Ecto neural progenitor cell (in vitro differentiated cells): ENCODE measurements at regions not wholly inside any gene's neighbourhood (a gene's known extent, or its start where the extent isn't known, plus 50 kb on each side); places are given as distances from the start of the nearest gene placed in this dataset.

Experiments
- DNase-seq: peaks from one replicate; pipeline ENCODE4 v3.0.0-alpha.2; 2018; ENCODE audit warnings: low spot score

DNA sequence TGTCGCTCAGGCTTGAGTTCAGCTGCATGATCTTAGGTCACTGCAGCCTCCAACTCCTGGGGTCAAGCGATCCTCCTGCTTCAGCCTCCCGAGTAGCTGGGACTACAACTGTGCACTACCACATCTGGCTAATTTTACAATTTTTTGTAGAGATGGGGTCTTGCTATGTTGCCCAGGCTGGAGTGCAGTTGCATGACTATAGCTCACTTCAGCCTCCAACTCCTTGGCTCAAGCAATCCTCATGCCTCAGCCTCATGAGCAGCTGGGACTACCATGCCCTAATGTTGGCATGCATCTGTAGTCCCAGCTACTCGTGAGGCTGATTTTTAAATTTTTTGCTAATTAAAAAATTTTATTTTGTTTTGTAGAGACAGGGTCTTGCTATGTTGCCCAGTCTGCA, 101.9 kb upstream of the NPTX2 start:
- no peak for DNase-seq

DNA sequence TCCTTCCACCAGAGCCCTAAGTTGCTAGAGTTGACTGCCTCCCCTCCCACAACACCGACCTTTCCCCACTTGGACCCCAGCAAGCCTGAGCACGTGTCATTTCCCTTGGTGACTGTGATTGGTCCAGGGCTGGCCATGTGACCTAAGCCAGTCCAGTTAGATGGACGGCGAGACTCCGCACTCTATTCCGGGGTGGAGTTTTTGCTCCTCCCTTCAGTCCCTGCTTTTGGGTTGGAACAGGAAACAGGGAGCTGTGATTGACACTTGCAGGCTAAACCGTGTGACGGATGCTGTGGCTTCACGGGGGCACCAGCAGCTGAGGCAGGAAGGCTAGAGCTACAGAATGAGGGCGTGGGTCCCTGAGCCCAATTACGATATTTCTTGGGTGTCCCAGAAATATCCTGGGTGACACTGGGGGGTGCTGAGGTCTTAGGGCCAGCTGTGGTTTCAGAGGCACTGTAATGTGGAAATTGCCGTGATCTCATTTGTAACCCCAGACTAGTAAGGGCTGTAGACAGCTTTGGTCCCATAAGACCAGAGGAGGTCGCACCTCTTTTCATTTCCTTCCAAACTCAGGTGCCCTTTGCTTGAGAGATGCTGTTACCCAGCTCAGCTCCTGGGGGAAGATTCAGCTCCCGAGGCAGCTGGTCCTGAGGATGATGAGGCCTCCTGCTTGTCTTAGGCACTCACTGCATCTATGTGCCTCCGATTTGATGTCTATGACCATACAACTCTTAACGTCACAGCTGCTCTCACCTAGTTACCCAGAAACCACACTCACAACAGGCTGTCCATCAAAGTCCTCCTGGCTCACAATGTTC, 102.7 kb upstream of the NPTX2 start:
- no peak for DNase-seq

DNA sequence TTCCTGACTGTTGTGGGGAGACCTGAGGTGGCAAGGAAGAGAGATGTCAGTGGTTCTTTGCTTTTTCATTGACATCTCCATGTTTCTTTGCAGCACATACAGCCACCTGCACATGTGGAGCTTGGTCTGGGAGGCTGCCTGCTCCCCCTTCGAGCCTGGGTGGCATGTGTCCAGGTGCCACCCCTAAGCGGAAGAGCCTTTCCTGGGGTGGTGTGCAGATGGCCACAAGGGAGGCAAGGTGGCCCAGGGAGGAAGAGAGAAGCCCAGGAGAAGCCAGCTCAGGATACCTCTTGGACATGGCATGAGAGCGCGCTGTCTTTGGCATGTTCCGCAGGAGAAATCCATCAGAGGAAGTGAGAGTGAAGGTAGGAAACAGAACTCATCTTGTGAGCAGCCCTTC, 105.9 kb upstream of the NPTX2 start:
- DNase-seq, result no peak

DNA sequence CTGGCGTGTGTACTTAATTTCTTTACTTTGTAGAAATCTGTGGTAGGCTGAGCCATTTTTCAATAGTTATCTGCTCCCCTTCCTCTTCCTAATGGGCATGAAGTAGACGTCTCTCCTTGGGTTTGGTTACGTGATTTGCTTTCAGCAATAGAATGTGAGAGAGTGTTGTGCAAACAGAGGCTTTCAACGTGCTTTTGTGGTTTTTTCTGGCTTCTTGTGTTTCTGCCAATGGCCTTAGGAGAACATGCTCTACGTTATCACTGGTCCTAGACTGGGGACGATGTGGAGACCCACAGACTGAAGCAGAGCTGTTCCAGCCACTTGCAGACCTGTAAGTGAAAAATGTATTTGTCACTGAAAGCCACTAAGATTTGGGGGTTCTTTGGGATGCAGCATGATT, 107.2 kb upstream of the NPTX2 start:
- no peak for DNase-seq

DNA sequence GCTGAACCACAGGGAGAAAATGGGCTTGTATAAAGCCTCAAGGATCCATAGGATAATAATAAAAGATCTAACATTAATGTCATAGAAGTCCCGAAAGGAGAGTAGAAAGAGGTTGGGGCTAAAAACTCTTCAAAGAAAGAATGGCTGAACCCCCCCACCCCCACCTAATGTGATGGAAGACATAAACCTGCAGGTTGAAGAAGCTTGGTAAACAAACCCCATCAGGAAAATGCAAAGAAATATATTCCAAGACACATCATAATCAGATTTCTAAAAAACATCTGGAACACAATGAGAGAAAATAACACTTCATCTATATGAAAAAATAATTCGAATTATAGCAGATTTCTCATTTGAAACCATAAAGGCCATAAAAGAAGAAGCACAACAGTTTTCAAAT, 105.6 kb upstream of the BAIAP2L1 start:
- no peak for DNase-seq

DNA sequence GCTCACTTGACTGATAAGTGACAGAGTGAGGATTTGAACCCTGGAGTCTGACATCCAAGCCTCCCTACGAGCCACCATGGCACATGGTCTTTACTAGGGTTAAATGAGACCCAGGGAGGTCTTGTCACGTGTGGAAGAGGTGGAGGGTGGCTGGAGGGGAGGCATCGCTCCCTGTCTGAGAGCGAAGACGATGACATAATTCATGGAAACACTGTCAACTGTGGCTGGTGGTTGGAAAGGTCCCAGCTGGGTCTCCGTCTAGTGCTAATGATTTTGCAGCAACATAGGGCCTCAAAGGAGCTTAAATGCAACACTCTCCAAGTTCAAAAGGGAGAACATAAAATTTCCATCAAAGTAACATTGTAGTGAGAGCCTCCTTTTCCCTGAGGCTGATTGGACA, 99.9 kb upstream of the BAIAP2L1 start:
- no peak for DNase-seq

DNA sequence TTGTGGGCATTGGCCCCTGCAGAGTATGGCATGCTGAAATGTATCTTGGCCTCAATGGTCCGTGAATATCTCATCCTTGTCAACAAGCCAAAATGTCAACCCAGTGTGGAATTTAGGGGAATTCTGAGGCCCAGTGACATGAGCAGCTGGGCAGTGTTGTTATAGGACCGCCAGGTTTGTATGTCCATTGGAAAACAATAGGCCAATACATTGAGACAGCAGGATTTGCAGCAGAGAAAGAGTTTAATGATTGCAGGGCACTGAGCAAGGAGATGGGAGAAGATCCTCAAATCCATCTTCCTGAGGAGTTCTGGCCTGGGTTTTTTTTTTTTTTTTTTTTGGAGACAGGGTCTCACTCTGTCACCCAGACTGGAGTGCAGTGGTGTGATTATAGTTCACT, 95.7 kb upstream of the BAIAP2L1 start:
- DNase-seq, result no peak

DNA sequence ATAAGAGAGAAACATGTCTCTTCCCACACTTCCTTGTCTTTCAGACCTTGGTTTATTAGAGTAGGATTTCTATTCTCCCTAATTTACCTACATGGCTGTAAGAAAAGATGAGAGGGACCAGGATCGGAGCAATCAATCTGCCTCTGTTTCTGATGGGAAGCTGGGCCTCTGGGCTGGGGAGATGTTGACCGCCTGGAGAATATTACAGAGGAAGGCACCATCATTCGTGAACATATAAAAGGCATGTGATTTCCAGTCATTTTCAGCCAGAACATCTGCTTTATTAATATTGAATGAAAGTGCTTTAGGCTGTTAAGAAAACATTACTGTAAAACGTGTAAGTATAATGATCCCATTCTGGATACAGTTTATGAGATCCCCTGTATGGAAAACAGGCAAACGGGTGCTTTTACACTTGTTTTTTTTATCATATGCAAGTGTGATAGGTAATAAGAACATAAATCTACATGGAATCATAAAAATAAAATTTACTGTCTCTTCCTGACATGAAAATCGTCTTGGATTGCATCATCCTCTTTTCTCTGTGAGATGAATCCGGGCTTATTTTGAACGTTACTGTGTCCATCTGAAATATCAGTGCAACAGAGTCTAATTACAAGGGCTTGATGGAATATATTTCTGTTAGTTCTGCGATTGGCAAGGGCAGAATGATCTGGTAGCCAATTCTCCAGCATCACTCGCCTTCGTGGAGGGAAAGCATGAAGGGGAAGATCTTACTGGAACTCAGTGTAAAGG, 94.5 kb upstream of the BAIAP2L1 start:
- no peak for DNase-seq

DNA sequence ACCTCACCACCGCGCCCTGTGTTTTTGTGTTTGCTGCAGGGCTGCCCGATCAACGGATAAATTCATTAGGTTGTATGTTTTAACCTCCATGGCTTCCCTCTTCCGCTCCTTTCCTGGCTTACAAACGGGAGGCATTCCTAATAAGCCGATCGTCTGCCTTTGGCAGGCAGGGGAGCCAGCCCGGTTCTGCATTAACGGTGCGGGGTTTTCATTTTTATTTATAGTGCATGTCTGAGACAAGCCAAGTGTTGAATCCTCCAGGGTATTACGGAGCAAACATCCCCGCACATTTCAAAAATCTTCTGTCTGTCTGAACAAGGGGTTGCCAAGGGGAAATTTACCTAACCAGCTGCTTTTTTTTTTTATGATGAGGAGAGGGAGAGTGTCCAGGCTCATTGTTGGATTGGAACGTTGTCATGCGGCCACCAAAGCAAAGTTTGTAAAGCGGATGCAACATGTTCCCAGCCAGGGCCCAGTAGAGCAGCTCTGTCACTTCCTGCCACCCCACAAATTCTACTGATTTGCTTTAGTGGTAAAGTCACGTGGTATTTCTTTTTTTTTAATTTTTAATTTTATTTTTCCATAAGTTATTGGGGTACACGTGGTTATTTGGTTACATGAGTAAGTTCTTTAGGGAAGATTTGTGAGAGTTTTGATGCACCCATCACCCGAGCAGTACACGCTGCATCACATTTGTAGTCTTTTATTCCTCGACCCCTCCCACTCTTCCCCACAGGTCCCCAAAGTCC, 92.3 kb upstream of the BAIAP2L1 start:
- no peak for DNase-seq

DNA sequence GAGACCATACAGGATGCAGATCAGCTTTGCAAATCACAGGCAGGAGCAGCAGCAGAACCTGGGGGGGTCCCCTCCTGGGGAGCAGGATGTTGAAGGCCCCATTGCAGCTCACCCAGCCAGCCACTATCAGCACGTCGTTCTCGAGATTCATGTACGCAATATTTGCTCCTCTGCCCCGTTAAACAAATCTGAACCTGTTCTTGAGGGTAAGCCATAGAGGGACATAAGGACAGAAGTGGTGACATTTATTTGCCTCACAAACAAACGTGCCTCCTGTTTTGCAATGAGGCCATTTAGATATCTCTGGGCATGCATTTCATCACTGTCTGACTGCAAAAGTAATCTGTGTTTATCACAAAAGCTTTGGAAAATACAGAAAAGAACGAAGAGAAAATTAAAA, 87.3 kb upstream of the BAIAP2L1 start:
- no peak for DNase-seq

DNA sequence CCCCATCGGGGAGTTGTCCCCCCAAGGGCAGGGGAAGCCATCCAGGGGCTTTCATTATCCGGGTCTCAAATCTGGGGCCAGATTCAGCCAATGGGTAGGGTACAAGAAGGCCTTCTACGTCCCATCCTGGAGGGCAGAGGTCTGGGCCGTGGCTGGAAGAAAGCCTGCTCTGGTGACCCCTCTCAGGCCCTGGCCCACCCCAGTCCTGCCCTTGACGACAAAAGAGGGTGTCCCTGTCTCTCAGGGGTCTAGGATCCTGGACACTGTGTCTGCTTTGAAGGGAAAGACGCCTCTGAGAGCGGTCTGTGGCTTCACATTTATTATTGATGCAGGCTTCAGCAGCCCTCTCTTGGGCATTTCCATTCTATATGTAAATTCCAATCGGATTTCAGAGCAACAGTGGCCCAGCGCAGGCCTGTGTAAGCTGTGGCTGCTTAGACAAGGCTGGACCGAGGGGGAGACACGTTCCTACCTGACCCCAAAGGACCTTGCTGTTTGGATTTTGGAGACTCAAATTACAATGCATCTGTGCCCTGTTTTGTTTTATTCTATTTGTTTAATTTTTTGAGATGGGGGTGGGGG, 83.2 kb upstream of the BAIAP2L1 start:
- no peak for DNase-seq

DNA sequence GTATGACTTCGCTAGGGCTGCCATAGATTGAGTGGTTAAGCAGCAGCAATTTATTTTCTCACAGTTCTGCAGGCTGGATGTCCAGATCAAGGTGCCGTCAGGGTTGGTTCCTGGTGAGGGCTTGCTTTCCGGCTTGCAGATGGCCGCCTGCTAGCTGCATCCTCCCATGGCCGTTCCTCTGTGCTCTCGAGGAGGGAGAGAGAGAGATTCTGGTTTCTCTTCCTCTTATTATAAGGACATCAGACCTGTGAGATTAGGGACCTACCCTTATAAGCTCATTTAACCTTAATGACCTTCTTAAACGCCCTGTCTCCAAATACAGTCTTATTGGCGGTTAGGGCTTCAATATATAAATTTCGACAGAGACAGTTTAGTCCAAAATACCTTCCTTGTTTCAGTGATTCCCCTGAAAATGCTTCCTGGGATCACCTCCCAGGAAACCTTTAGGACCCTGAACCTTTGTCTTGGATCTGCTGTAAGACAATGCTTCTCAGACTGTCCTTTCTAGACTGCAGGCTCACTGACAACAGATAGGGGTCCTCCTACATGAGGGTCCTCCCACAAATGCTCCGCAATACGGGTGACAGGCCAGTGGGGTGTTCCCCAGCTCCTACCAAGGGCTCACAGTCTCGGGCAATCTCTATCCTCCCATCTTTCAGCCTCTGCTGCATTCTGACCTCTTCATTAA, 82.5 kb upstream of the BAIAP2L1 start:
- DNase-seq, result no peak

DNA sequence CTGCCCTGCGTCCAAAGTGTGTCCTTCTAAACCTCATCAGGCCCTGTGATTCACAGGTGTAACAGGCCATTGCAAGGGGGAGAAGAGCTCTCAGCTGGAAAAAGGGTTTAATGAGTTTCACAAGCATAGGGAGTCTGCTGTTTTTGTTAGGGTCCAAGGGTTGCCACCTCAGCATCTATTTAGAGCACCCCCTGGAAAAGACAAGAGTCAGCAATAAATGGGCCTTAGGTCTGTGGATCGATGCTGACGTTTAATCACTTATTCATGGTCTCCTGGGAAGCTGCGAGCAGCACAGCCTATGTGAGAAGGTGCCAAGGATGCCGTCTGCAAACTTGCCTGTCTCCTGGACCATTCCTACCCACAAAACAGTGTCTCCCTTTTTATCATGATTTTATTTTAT, 78.4 kb upstream of the BAIAP2L1 start:
- DNase-seq, result no peak

DNA sequence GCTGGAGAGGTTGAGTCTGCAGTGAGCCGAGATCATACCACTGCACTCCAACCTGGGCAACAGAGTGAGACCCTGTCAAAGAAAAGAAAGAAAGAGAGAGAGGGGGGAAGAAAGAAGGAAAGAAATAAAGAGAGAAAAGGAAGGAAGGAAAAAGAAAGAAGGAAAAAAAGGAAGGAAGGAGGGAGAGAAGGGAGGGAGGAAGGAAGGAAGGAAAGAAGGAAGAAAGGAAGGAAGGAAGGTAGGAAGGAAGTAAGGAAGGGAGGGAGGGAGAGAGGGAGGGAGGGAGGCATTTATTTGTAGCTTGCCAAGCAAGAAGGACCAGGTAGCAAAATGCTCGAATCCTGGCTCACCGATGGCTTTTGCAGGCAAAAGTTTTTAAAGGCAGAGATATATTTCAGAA, 74.5 kb upstream of the BAIAP2L1 start:
- DNase-seq, result no peak

DNA sequence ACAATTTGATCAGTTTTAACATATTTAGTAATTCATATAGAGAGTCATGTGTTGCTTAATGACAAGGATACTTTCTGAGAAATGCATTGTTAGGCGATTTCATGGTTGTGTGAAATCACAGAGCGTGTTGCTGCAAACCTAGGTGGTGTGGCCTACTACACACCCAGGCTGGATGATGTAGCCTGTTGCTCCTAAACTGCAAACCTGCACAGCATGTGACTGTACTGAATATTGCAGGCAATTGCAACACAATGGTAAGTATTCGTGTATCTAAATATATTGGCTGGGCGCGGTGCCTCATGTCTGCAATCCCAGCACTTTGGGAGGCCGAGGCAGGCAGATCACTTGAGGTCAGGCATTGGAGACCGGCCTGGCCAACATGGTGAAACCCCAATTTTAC, 73.7 kb upstream of the BAIAP2L1 start:
- no peak for DNase-seq

DNA sequence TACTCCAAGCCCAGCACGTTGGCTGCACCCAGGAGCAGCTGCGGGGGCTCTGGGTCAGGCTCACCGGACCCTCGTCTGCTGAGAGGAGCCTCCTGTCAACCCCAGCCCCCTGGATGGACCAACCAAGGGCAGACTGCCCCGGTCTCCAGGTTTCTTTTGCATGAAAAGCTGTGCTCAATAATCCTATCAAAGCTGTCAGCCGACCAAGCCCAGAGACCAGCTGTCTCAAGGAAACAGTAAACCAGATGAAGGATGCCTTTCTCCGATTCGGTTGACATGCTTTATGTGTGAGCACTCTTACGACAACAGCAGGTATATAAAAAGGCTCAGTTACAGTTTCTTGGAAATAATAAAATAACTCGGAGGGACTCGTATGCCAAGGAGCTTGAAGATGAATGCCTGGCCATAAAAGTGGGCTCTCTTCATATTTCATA, 71.6 kb upstream of the BAIAP2L1 start:
- no peak for DNase-seq

DNA sequence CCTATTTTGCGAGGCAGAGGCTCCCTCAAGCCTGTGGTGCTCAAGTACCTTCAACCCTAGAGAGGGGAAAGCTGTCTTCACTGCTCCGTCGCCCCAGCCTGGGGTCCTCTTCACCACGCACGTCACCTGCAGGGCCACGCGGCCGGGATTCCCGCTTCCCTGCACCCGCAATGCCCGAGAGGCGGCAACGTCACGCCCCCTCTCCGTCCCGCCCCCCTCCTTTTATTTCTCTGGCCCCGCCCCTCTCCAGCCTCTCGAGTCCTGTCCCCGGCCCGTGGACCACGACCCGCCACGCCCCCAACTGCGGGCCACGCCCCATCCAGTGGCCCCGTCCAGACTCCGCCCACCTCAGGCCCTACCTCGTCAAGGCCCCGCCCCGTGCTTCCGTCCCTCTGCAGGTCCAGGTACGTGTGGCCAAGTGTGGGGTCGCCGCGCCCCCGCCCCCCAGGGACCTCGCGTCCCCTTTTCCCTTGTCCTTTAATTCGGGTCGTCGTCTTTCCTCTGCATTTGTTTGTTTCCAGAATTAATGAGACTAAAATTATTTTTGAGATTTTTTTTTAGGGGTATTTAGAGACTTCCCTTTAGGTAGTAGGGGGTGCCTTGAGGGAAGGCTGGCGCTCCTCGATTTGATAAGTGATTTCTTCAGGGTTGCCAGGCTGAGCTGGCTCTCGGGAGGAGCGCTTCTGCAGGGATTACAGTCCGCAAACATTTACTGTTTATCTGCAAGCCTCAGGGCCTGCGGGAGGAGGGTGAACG, 69.8 kb upstream of the BAIAP2L1 start:
- DNase-seq, result peak; percentile 84

DNA sequence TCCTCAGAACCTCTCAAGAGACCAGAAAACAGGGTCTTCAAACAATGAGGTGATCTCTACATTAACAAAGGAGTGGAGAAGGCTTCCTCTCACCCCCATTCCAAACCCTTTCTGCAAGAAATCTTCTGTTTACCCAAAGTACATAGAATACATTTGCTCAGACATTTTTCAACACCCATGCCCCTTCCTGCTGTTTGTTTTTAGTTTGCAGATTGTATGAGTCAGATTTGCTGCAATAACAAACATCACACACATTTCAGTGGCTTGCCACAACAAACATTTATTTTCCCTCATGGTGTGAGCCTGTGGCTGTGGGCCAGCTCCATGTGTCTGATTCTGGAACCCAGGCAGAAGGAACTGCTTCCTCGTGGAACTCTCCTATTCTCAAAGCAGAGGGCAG, 68.2 kb upstream of the BAIAP2L1 start:
- no peak for DNase-seq

DNA sequence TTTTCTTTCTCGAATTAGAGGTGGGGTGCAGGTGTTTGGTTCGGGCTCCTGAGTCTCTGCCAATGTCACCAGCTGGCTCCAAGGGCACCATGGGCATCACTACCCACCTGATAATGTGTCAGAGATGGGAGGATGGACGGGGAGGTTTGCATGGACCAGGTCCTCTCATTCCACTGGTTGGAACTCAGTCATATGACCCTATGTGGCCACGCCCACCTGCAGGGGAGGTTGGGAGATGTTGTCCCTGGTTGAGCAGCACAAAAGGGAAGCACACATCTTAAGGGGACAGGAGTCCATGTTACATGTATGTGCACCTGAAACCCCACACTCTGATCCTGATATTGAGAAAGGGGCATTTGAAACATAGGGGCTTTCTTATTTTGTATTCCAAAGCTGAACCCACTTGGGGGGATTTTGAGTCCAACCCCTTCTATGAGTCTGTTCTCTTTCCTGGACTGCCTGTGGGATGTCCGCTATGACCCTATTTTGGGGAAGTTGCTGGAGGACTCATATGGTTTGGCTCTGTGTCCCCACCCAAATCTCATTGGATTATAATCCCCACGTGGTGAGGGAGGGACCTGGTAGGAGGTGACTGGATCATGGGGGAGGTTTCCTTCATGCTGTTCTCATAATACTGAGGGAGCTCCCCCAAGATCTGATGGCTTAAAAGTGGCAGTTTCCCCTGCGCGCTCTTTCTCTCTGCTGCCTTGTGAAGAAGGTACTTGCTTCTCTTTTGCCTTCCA, 66.9 kb upstream of the BAIAP2L1 start:
- DNase-seq, result no peak

DNA sequence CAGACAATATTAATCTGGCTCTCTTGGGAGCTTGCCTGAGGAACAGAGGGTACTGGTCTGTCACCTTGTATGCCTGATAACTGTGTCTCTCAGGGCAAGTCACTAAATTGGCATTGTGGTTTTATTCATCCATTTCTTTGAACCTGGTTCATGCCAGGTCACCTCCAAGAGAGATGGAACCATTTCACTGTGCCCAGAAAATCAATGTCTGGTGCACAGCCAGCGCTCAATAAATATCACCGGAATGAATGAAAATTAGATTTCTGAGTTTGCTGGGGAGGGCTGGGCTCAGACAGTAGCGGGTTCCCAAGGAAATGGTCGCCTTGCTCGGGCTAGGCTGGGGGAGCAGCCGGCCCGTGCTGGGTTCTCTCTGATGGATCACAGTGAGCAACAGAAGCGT, 64.1 kb upstream of the BAIAP2L1 start:
- DNase-seq, result no peak

DNA sequence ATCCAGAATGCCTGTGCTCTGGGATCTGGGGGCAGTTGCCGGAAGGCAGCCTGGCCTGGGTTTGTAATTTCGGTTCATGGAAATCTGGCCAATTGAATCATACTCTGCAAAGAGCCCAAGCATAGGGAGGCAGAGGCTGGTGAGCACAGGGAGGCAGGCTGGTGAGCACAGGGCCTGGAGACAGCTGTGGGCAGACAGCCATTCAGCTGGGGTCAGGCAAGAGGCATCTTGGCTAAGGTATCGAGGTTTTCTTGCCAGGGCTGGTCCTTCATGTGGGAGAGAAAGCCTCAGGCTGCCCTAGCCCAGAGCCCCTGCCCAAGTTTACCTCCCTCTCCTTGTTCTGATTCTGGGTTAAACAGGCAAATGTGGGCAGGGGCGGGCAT, 63.7 kb upstream of the BAIAP2L1 start:
- DNase-seq, result no peak
